ENCODE measurements at regions not wholly inside any gene's neighbourhood (a gene's known extent, or its start where the extent isn't known, plus 50 kb on each side); places are given as distances from the start of the nearest gene placed in this dataset.

DNA sequence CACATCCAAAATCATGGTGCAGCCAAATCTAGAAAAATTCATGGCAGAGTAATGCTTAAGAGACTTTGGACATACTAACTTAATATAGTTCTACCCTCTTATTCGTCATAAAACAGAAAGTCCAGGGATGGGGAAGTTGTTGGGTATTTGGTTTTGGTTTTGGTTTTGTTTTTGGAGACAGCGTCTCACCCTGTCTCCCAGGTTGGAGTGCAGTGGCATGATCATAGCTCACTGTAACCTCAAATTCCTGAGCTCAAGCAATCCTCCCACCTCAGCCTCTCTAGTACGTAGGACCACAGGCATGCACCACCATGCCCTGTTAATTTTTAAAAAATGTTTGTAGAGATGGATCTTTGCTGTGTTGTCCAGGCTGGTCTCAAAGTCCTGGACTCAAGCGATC is 271.8 kb upstream of the TENM3 start:
- Histone ChIP-seq H3K79me2 (ENCODE audit: control insufficient read depth, insufficient read depth, low read length) (no peaks in the 10 kb centered on the region), H4K20me1 (ENCODE audit: control insufficient read depth, insufficient read depth) (no peaks in the 10 kb centered on the region), H3K4me1 (ENCODE audit: control insufficient read depth, insufficient read depth, low read length) (no peaks in the 10 kb centered on the region), H3K36me3 (ENCODE audit: control insufficient read depth in 2 of 2, insufficient read depth in 2 of 2, low read length in 1 of 2) (no peaks in the 10 kb centered on the region), H3K9ac (ENCODE audit: control insufficient read depth, insufficient read depth, low read length) (no peak overlapping the region), H3K9me3 (replicated peaks; ENCODE audit: control insufficient read depth, insufficient read depth, low read length) (no peaks in the 10 kb centered on the region; the same call in 2 of the 3 replicates), H3K27me3 (replicated peaks in 1 of 2; ENCODE audit: control insufficient read depth in 2 of 2, insufficient read depth in 2 of 2, low read length in 1 of 2) (no peaks in the 10 kb centered on the region), H3K4me2 (ENCODE audit: control insufficient read depth, insufficient read depth) (peak overlapping the region; percentile 32), H3K4me3 (no peak overlapping the region), H3K27ac (ENCODE audit: control insufficient read depth, insufficient read depth) (no peak overlapping the region), H2AFZ (ENCODE audit: control insufficient read depth, low read depth, low read length) (peak overlapping the region; percentile 20; the same call in 1 of the 2 replicates)
- no TSS peak for BruUV-seq (replicated peaks)
- ChIA-PET RAD21 (ENCODE audit: unreplicated experiment) (interaction anchor here (0.6 kb wide), 1 partner anchor 51 kb away, joined by 3 read pairs; no protein-coding TSS in a partner anchor), SMC1A (ENCODE audit: uncharacterized antibody, unreplicated experiment) (interaction anchor here (1.1 to 3.0 kb wide), 3 partner anchors 10 to 231 kb away, joined by 3 to 7 read pairs (median 4); no protein-coding TSS in a partner anchor), CTCF (interaction anchor here (1.7 to 2.2 kb wide), 2 partner anchors 9 to 42 kb away, joined by 4 to 6 read pairs; no protein-coding TSS in a partner anchor), POLR2A (no interaction called here)
- DNase-seq (ENCODE audit: low read depth, low spot score): no peak
- 29% methylated on average over 4 of the region's 4 CpGs for WGBS (ENCODE audit: insufficient coverage, insufficient replicate concordance, low lambda C conversion rate, missing lambda C conversion rate)
- in situ Hi-C loops (cut with MboI) (no loop called here), intact Hi-C loops (cut with micrococcal nuclease; ENCODE audit: unreplicated experiment) (loop anchor here (2.0 kb wide), 1 partner anchor 47 kb away; no protein-coding TSS in a partner anchor)
- FAIRE-seq: no peak
- ATAC-seq: peak; percentile 87
- TF ChIP-seq POLR2A (IDR thresholded peaks at IDR 0.05; ENCODE audit: low read depth, low read length) (no peak), GATAD2B (conservative IDR thresholded peaks at IDR 0.05; ENCODE audit: low read depth) (no peak), CHD4 (IDR thresholded peaks at IDR 0.05) (no peak), PAX5 (IDR thresholded peaks at IDR 0.05; ENCODE audit: borderline replicate concordance, low read depth, low read length) (no peak), IRF5 (IDR thresholded peaks at IDR 0.05; ENCODE audit: borderline replicate concordance) (no peak)
- TF ChIP-seq, protein P1, sequence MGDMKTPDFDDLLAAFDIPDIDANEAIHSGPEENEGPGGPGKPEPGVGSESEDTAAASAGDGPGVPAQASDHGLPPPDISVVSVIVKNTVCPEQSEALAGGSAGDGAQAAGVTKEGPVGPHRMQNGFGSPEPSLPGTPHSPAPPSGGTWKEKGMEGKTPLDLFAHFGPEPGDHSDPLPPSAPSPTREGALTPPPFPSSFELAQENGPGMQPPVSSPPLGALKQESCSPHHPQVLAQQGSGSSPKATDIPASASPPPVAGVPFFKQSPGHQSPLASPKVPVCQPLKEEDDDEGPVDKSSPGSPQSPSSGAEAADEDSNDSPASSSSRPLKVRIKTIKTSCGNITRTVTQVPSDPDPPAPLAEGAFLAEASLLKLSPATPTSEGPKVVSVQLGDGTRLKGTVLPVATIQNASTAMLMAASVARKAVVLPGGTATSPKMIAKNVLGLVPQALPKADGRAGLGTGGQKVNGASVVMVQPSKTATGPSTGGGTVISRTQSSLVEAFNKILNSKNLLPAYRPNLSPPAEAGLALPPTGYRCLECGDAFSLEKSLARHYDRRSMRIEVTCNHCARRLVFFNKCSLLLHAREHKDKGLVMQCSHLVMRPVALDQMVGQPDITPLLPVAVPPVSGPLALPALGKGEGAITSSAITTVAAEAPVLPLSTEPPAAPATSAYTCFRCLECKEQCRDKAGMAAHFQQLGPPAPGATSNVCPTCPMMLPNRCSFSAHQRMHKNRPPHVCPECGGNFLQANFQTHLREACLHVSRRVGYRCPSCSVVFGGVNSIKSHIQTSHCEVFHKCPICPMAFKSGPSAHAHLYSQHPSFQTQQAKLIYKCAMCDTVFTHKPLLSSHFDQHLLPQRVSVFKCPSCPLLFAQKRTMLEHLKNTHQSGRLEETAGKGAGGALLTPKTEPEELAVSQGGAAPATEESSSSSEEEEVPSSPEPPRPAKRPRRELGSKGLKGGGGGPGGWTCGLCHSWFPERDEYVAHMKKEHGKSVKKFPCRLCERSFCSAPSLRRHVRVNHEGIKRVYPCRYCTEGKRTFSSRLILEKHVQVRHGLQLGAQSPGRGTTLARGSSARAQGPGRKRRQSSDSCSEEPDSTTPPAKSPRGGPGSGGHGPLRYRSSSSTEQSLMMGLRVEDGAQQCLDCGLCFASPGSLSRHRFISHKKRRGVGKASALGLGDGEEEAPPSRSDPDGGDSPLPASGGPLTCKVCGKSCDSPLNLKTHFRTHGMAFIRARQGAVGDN (IDR thresholded peaks at IDR 0.05): no peak
- TF ChIP-seq, protein P2, sequence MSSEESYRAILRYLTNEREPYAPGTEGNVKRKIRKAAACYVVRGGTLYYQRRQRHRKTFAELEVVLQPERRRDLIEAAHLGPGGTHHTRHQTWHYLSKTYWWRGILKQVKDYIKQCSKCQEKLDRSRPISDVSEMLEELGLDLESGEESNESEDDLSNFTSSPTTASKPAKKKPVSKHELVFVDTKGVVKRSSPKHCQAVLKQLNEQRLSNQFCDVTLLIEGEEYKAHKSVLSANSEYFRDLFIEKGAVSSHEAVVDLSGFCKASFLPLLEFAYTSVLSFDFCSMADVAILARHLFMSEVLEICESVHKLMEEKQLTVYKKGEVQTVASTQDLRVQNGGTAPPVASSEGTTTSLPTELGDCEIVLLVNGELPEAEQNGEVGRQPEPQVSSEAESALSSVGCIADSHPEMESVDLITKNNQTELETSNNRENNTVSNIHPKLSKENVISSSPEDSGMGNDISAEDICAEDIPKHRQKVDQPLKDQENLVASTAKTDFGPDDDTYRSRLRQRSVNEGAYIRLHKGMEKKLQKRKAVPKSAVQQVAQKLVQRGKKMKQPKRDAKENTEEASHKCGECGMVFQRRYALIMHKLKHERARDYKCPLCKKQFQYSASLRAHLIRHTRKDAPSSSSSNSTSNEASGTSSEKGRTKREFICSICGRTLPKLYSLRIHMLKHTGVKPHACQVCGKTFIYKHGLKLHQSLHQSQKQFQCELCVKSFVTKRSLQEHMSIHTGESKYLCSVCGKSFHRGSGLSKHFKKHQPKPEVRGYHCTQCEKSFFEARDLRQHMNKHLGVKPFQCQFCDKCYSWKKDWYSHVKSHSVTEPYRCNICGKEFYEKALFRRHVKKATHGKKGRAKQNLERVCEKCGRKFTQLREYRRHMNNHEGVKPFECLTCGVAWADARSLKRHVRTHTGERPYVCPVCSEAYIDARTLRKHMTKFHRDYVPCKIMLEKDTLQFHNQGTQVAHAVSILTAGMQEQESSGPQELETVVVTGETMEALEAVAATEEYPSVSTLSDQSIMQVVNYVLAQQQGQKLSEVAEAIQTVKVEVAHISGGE (CRISPR knock-in tag; IDR thresholded peaks at IDR 0.05): no peak
- TF ChIP-seq, protein P3, sequence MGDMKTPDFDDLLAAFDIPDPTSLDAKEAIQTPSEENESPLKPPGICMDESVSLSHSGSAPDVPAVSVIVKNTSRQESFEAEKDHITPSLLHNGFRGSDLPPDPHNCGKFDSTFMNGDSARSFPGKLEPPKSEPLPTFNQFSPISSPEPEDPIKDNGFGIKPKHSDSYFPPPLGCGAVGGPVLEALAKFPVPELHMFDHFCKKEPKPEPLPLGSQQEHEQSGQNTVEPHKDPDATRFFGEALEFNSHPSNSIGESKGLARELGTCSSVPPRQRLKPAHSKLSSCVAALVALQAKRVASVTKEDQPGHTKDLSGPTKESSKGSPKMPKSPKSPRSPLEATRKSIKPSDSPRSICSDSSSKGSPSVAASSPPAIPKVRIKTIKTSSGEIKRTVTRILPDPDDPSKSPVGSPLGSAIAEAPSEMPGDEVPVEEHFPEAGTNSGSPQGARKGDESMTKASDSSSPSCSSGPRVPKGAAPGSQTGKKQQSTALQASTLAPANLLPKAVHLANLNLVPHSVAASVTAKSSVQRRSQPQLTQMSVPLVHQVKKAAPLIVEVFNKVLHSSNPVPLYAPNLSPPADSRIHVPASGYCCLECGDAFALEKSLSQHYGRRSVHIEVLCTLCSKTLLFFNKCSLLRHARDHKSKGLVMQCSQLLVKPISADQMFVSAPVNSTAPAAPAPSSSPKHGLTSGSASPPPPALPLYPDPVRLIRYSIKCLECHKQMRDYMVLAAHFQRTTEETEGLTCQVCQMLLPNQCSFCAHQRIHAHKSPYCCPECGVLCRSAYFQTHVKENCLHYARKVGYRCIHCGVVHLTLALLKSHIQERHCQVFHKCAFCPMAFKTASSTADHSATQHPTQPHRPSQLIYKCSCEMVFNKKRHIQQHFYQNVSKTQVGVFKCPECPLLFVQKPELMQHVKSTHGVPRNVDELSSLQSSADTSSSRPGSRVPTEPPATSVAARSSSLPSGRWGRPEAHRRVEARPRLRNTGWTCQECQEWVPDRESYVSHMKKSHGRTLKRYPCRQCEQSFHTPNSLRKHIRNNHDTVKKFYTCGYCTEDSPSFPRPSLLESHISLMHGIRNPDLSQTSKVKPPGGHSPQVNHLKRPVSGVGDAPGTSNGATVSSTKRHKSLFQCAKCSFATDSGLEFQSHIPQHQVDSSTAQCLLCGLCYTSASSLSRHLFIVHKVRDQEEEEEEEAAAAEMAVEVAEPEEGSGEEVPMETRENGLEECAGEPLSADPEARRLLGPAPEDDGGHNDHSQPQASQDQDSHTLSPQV (IDR thresholded peaks at IDR 0.05): no peak

Measured in GM12878 (cell line).